Endothelial cell of umbilical vein (primary cell): ENCODE measurements at regions not wholly inside any gene's neighbourhood (a gene's known extent, or its start where the extent isn't known, plus 50 kb on each side); places are given as distances from the start of the nearest gene placed in this dataset.

ENCODE experiments used
- BruUV-seq: library from RNA; stranded (reverse); fragments of 400-500 nt; replicated peaks from 2 replicates; lab custom pipeline; 2021; lab: Mats Ljungman, UMichigan
- CTCF ChIA-PET: fragments of 300-600, 350-600 bp; sonication (Branson Sonifier 250); formaldehyde crosslinking; loops from one replicate; lab custom pipeline; 2021; ENCODE audit warnings: antibody characterized with exemption, inconsistent platforms; lab: Charles Lee
- POLR2A ChIA-PET: fragments of 300-600, 350-600 bp; sonication (Branson Sonifier 250); formaldehyde crosslinking; loops from one replicate; lab custom pipeline; 2021; ENCODE audit warnings: antibody characterized with exemption, inconsistent platforms; lab: Charles Lee
- DNase-seq: peaks from one replicate; pipeline ENCODE4 v3.0.0-alpha.2; 2011; ENCODE audit warnings: low read depth, low spot score
- FAIRE-seq: peaks from 2 replicates; lab custom pipeline; 2011; peaks lifted over from hg19 to GRCh38; lab: Jason Lieb, UNC
- H2AFZ ChIP-seq: 2 replicates; pipeline ENCODE4 v1.6.0; 2012; ENCODE audit warnings: low read depth, low read length, control low read depth, inconsistent platforms
- H3K27ac ChIP-seq: 2 replicates; pipeline ENCODE4 v1.5.1; 2011; ENCODE audit warnings: low read depth, mild to moderate bottlenecking, control low read depth, low read length, moderate library complexity; ENCODE audit not compliant: insufficient read depth
- H3K27me3 ChIP-seq, 2 experiments: 2 replicates each; pipeline versions ENCODE4 v1.6.0 to v1.6.1; 2011; ENCODE audit warnings: low read length in 2 of 2, mixed read lengths in 1 of 2; ENCODE audit not compliant: control insufficient read depth in 2 of 2, insufficient read depth in 2 of 2
- H3K36me3 ChIP-seq, 2 experiments: 2 replicates in 1 of 2; 3 replicates in 1 of 2; pipeline ENCODE4 v1.5.1; 2011; ENCODE audit warnings: low read length in 2 of 2, mild to moderate bottlenecking in 1 of 2, moderate library complexity in 1 of 2; ENCODE audit not compliant: control insufficient read depth in 2 of 2, insufficient read depth in 2 of 2; ENCODE audit errors: extremely low read depth in 1 of 2
- H3K4me1 ChIP-seq: 3 replicates; pipeline ENCODE4 v1.5.1; 2011; ENCODE audit warnings: mild to moderate bottlenecking, low read length; ENCODE audit not compliant: control insufficient read depth, insufficient read depth; ENCODE audit errors: extremely low read depth
- H3K4me2 ChIP-seq: 2 replicates; pipeline ENCODE4 v1.6.1; 2011; ENCODE audit warnings: low read length, control low read depth, mixed read lengths; ENCODE audit not compliant: insufficient read depth
- H3K4me3 ChIP-seq, 3 experiments: fragments of 200-600 bp in 1 of 3; sonication (generic), shearing (Covaris generic) in 1 of 3; replicated peaks in 1 of 3; 2 replicates each; pipeline ENCODE4 v1.5.1; 2011 to 2016; ENCODE audit warnings: control low read depth in 3 of 3, low read length in 3 of 3, mild to moderate bottlenecking in 2 of 3, inconsistent platforms in 1 of 3, low read depth in 1 of 3, moderate library complexity in 1 of 3; ENCODE audit not compliant: insufficient read depth in 1 of 3
- H3K79me2 ChIP-seq: 2 replicates; pipeline ENCODE4 v1.6.0; 2012; ENCODE audit warnings: low read length, inconsistent platforms; ENCODE audit not compliant: control insufficient read depth, insufficient read depth
- H3K9ac ChIP-seq: replicated peaks from 2 replicates; pipeline ENCODE3; 2011; ENCODE audit warnings: low read length, control low read depth; ENCODE audit not compliant: insufficient read depth; ENCODE audit errors: extremely low read depth
- H3K9me1 ChIP-seq: replicated peaks from 3 replicates; pipeline ENCODE4 v1.6.0; 2011; ENCODE audit warnings: mild to moderate bottlenecking, low read length; ENCODE audit not compliant: control insufficient read depth, insufficient read depth; ENCODE audit errors: extremely low read depth
- H3K9me3 ChIP-seq: replicated peaks from 2 replicates; pipeline ENCODE4 v1.5.1; 2012; ENCODE audit warnings: low read length, inconsistent platforms; ENCODE audit not compliant: control insufficient read depth, insufficient read depth
- H4K20me1 ChIP-seq: replicated peaks from 2 replicates; pipeline ENCODE3; 2011; ENCODE audit warnings: mild to moderate bottlenecking, low read length; ENCODE audit not compliant: control insufficient read depth, insufficient read depth; ENCODE audit errors: extremely low read depth
- EZH2 ChIP-seq: IDR thresholded peaks from 2 replicates; pipeline ENCODE4 v1.6.1; 2012; ENCODE audit warnings: borderline replicate concordance, low read depth, mild to moderate bottlenecking, moderate library complexity, low read length, inconsistent platforms; ENCODE audit not compliant: severe bottlenecking
- FOS ChIP-seq: IDR thresholded peaks from 2 replicates; pipeline ENCODE4 v1.6.1; 2011; ENCODE audit warnings: mild to moderate bottlenecking, low read length, moderate library complexity, borderline replicate concordance; ENCODE audit not compliant: insufficient read depth
- GATA2 ChIP-seq: IDR thresholded peaks from 2 replicates; pipeline ENCODE4 v1.7.0; 2011; ENCODE audit warnings: low read depth, mild to moderate bottlenecking, moderate library complexity, mixed read lengths, low read length; ENCODE audit not compliant: insufficient read length, insufficient read depth
- JUN ChIP-seq: IDR thresholded peaks from 2 replicates; pipeline ENCODE4 v1.6.1; 2011; ENCODE audit warnings: borderline replicate concordance, low read depth; ENCODE audit not compliant: insufficient read length, insufficient read depth
- MYC ChIP-seq: IDR thresholded peaks from one replicate; pipeline ENCODE4 v1.6.1; 2011; ENCODE audit warnings: mild to moderate bottlenecking, low read depth, low read length
- POLR2A ChIP-seq: IDR thresholded peaks from 2 replicates; pipeline ENCODE4 v1.6.1; 2012; ENCODE audit warnings: low read depth, mild to moderate bottlenecking, control low read depth, low read length
- POLR2AphosphoS5 ChIP-seq: IDR thresholded peaks from 2 replicates; pipeline ENCODE4 v1.6.1; 2012; ENCODE audit warnings: low read depth, mild to moderate bottlenecking, control low read depth, low read length, moderate library complexity; ENCODE audit not compliant: insufficient read depth
- dilution Hi-C: fragments of 300-500 bp; cut with MboI; formaldehyde crosslinking; loops from one replicate; pipeline ENCODE4 v1.15.0; 2019; ENCODE audit warnings: low sequenced_read_pairs; ENCODE audit not compliant: extremely low pct_ligation_motif_present
- intact Hi-C: fragments of 100-400 bp; cut with micrococcal nuclease; formaldehyde crosslinking; loops from one replicate; pipeline ENCODE4 v1.10.0; 2022
- TF ChIP-seq, protein P1 (sequence below): IDR thresholded peaks from 2 replicates; pipeline ENCODE4 v1.6.1; 2011; ENCODE audit not compliant: insufficient read depth, insufficient read length
- TF ChIP-seq, protein P2 (sequence below), 2 donors: IDR thresholded peaks; 1 replicate in 1 of 2; 2 replicates in 1 of 2; pipeline ENCODE4 v1.5.1; 2011; ENCODE audit warnings: low read length in 2 of 2, mild to moderate bottlenecking in 2 of 2, moderate library complexity in 2 of 2, control low read depth in 1 of 2, inconsistent platforms in 1 of 2, low read depth in 1 of 2; ENCODE audit not compliant: insufficient read depth in 1 of 2; ENCODE audit errors: extremely low read depth in 1 of 2

DNA sequence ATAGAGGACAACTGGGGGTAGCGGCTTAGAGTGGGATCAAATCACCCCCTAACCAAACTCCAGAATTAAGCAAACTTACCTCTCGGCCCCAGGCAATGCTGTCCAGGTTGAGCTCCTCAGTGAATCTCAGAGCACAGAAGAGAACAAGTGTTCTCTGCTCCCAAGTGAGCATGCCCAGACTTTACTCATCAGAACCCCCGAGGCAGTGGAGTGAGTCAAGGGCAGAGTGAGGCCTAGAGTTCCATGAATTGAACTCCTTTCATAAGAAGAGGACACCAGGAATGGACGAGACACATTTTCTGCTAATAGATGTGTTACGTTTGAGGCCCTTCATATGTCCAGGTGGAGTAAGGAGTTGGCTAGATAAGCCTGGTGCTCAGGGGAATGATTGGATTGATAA is 134.0 kb upstream of the DTNBP1 start:
- CTCF ChIA-PET, result no interaction called here
- intact Hi-C loops, result no loop called here

DNA sequence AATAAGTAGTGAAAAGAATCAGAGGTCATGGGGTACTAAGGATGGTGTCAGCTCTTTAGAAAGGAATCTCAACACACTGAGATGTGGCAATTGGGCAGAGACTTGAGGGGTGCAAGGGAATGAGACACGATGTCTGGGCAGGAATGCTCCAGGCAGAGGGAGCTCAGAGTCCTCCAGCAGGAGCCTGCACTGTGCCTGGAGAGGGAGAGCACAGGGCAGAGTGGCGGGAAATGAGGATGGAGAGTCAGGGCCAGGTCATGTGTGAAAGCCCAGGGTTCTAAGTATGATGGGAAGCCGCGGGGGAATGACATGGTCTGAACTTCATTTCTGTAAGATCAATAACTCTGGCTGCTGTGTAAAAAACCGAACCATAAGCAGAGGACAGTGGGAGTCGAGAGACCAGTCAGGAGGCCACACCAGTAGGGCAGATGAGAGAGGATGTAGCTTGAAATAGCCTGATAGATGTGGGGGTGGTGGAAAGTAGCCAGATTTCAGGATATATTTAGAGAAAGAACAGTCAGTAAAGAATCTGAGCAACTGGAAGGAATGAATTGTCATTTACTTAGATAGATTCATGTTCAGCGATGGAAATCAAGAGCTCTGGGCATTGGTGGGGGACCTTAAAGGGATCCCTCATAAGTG is 133.4 kb upstream of the DTNBP1 start:
- intact Hi-C loops (no loop called here), dilution Hi-C loops (no loop called here)
- Histone ChIP-seq H2AFZ (no peak overlapping the region), H3K4me3 (no peak overlapping the region), H3K4me1 (no peaks in the 10 kb centered on the region), H3K9ac (no peak overlapping the region), H4K20me1 (no peaks in the 10 kb centered on the region), H3K27me3 (no peaks in the 10 kb centered on the region), H3K9me1 (no peaks in the 10 kb centered on the region), H3K36me3 (no peaks in the 10 kb centered on the region), H3K27ac (no peak overlapping the region), H3K4me2 (no peak overlapping the region), H3K79me2 (no peaks in the 10 kb centered on the region), H3K9me3 (no peaks in the 10 kb centered on the region)
- ChIA-PET CTCF (no interaction called here), POLR2A (no interaction called here)
- no peak for TF ChIP-seq JUN
- no peak for TF ChIP-seq EZH2
- TF ChIP-seq POLR2A, result no peak
- TF ChIP-seq, protein P1, sequence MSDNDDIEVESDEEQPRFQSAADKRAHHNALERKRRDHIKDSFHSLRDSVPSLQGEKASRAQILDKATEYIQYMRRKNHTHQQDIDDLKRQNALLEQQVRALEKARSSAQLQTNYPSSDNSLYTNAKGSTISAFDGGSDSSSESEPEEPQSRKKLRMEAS, result no peak
- TF ChIP-seq MYC, result no peak
- TF ChIP-seq POLR2AphosphoS5, result no peak
- TF ChIP-seq GATA2, result no peak
- TF ChIP-seq, protein P2, sequence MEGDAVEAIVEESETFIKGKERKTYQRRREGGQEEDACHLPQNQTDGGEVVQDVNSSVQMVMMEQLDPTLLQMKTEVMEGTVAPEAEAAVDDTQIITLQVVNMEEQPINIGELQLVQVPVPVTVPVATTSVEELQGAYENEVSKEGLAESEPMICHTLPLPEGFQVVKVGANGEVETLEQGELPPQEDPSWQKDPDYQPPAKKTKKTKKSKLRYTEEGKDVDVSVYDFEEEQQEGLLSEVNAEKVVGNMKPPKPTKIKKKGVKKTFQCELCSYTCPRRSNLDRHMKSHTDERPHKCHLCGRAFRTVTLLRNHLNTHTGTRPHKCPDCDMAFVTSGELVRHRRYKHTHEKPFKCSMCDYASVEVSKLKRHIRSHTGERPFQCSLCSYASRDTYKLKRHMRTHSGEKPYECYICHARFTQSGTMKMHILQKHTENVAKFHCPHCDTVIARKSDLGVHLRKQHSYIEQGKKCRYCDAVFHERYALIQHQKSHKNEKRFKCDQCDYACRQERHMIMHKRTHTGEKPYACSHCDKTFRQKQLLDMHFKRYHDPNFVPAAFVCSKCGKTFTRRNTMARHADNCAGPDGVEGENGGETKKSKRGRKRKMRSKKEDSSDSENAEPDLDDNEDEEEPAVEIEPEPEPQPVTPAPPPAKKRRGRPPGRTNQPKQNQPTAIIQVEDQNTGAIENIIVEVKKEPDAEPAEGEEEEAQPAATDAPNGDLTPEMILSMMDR (IDR thresholded peaks at IDR 0.05; ENCODE audit: extremely low read depth in 1 of 2, insufficient read depth in 1 of 2, low read depth in 1 of 2, low read length in 2 of 2), result no peak
- TF ChIP-seq FOS, result no peak
- FAIRE-seq, result no peak
- BruUV-seq, result no TSS peak
- no peak for DNase-seq

More for the DNA sequence above, 134.0 kb upstream of the DTNBP1 start:
- Histone ChIP-seq H3K9ac (no peak overlapping the region), H3K4me3 (no peak overlapping the region), H3K79me2 (no peaks in the 10 kb centered on the region), H3K4me2 (no peak overlapping the region), H4K20me1 (no peaks in the 10 kb centered on the region), H3K36me3 (no peaks in the 10 kb centered on the region), H3K27ac (no peak overlapping the region), H3K27me3 (no peaks in the 10 kb centered on the region), H2AFZ (no peak overlapping the region), H3K9me3 (no peaks in the 10 kb centered on the region), H3K4me1 (no peaks in the 10 kb centered on the region), H3K9me1 (no peaks in the 10 kb centered on the region)
- no peak for FAIRE-seq
- no peak for TF ChIP-seq GATA2
- TF ChIP-seq POLR2AphosphoS5, result no peak
- TF ChIP-seq FOS, result no peak
- TF ChIP-seq EZH2, result no peak
- TF ChIP-seq JUN, result no peak
- no peak for DNase-seq
- dilution Hi-C loops, result no loop called here
- POLR2A ChIA-PET, result no interaction called here
- no TSS peak for BruUV-seq
